ENCODE measurements at regions not wholly inside any gene's neighbourhood (a gene's known extent, or its start where the extent isn't known, plus 50 kb on each side); places are given as distances from the start of the nearest gene placed in this dataset.
"Not testable (repeated sequence)": the region's sequence is repeated elsewhere in the genome, so short reads cannot be mapped to it uniquely, and the experiment has no call there.

DNA sequence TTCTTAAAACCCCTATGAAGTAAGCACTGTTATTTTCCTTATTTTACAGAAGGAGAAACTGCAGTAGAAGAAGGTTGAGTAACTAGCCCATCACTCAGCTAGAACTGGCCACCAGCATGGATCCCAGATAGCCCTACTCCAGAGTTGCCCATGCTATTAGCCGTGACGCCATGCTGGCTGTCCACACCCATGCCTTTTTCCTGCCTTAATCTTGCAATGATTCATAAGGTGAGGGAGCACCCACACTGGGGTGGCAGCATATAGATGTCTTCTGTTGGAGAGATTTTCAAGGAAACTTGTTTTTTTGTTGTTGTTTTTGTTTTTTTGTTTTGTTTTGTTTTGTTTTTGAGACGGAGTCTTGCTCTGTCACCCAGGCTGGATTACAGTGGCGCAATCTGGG is 204.1 kb upstream of the HAAO start:
- TF ChIP-seq, protein P1, sequence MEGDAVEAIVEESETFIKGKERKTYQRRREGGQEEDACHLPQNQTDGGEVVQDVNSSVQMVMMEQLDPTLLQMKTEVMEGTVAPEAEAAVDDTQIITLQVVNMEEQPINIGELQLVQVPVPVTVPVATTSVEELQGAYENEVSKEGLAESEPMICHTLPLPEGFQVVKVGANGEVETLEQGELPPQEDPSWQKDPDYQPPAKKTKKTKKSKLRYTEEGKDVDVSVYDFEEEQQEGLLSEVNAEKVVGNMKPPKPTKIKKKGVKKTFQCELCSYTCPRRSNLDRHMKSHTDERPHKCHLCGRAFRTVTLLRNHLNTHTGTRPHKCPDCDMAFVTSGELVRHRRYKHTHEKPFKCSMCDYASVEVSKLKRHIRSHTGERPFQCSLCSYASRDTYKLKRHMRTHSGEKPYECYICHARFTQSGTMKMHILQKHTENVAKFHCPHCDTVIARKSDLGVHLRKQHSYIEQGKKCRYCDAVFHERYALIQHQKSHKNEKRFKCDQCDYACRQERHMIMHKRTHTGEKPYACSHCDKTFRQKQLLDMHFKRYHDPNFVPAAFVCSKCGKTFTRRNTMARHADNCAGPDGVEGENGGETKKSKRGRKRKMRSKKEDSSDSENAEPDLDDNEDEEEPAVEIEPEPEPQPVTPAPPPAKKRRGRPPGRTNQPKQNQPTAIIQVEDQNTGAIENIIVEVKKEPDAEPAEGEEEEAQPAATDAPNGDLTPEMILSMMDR (conservative IDR thresholded peaks at IDR 0.05) = no peak
- H3K27ac ChIP-seq = no peak overlapping the region

DNA sequence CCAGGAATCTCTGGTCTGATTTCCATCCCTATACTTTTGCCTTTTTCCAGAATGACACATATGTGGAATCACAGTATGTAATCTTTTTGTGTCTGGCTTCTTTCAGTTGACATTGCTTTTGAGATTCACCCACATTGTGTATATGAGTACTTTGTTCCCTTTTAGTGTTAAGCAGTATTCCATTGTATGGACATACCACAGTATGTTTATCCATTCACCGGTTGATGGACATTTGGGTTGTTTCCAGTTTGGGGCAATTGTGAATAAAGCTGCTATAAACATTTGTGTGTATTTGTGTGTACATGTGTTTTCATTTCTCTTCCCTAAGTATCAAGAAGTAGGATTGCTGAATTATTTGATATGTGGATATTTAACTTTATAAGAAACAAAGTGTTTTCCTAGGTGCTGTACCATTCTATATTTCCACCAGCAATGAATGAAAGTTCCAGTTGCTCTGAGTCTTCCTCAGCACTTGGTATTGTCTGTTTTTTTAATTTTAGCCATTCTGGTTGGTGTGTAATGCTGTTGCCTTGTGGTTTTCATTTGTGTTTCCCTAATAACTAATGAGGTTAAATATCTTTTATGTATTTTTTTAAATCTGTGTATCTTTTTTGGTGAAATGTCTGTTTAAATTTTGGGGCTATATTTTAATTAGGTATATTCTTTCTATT is 203.5 kb upstream of the HAAO start:
- no peak overlapping the region for H3K27ac ChIP-seq
- TF ChIP-seq, protein P1 (conservative IDR thresholded peaks at IDR 0.05) = no peak

DNA sequence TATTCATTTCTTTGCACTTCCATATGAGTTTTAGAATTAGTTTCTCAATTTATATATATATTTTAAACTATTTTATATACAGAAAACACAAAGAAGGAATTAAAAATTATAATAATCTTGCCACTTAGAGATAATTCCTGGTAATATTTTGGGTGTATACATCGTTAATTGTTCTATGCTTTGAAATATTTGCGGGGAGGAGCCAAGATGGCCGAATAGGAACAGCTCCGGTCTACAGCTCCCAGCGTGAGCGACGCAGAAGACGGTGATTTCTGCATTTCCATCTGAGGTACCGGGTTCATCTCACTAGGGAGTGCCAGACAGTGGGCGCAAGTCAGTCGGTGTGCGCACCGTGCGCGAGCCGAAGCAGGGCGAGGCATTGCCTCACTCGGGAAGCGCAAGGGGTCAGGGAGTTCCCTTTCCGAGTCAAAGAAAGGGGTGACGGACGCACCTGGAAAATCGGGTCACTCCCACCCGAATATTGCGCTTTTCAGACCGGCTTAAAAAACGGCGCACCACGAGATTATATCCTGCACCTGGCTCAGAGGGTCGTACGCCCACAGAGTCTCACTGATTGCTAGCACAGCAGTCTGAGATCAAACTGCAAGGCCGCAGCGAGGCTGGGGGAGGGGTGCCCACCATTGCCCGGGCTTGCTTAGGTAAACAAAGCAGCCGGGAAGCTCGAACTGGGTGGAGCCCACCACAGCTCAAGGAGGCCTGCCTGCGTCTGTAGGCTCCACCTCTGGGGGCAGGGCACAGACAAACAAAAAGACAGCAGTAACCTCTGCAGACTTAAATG is 197.1 kb upstream of the HAAO start:
- not testable (repeated sequence) for H3K27ac ChIP-seq

DNA sequence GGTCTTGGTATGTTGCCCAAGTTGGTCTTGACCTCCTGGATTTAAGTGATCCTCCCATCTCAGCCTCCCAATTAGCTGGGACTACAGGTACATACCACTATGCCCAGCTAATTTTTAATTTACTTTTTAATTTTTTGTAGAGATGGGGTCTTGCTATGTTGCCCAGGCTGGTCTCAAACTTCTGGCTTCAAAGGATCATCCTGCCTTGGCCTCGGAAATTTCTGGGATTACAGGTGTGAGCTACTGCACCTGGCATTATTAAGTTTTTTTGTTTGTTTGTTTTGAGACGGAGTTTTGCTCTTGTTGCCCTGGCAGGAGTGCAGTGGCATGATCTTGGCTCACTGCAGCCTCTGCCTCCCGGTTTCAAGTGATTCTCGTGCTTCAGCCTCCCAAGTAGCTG is 195.7 kb upstream of the HAAO start:
- H3K27ac ChIP-seq = not testable (repeated sequence)

DNA sequence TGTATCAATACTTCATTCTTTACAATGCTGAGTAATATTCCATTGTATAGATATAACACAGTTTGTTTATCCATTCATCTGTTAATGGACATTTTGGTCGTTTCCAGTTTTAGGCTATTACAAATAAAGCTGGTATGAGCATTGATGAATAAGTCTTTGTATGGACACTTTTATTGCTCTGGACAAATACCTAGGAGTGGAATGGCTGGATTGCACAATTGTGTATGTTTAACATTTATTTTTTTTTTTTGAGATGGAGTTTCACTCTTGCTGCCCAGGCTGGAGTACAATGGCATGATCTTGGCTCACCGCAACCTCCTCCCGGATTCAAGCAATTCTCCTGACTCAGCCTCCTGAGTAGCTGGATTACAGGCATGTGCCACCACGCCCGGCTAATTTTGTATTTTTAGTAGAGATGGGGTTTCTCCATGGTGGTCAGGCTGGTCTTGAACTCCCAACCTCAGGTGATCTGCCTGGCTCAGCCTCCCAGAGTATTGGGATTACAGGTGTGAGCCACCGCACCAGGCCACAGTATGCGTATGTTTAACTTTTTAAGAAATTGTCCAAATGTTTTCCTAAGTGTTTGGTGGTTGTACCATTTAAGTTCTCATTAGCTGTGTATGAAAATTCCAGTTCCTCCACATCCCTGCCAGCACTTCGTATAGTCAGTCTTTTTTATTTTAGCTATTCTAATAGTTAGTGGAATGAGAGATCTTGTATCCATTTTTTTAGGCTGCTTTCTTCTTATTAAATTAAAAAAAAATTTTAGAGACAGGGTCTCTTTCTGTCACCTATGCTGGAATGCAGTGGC is 194.9 kb upstream of the HAAO start:
- TF ChIP-seq, protein P1 (conservative IDR thresholded peaks at IDR 0.05) = no peak
- no peak overlapping the region for H3K27ac ChIP-seq

DNA sequence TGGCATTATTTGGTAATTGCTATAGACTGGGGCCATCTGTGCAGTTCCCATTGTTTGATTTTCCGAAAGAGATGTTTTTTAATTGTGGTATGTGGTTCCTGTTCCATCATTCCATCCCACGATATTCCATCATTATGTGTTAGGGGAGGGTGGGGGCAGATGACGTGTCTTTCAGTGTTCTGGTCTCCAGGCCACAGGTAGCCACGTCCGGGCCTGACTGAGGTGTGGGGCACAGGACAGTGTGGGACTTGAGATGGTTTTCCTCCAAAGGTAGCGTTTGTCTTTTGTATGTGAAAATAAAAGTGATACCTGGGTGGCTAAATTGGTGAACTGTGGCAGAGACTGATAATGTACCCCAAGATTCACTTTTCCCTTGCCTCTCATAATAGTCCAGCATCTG is 192.2 kb upstream of the HAAO start:
- H3K27ac ChIP-seq = no peak overlapping the region
- TF ChIP-seq, protein P1 (conservative IDR thresholded peaks at IDR 0.05) = no peak

DNA sequence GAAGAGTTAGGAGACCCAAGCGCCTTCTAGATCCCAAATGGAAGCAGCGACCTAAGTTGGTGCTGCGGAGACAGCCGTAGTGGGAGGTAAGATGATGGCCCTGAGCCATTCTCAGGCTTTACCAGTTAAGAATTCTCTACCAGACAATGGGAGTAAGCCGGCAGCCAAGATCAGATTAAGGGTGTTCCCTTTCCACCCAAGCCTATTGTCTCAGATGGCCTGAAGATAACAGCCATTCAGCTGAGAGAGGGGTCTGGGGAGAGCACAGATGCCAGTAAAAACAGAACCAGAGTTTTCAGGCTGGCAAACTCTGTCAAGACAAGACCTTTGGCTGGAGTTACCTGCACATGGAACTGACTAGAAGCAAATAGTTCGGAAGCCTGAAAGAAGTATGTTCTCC is 191.7 kb upstream of the HAAO start:
- TF ChIP-seq, protein P1 (conservative IDR thresholded peaks at IDR 0.05) = no peak
- H3K27ac ChIP-seq = no peak overlapping the region

DNA sequence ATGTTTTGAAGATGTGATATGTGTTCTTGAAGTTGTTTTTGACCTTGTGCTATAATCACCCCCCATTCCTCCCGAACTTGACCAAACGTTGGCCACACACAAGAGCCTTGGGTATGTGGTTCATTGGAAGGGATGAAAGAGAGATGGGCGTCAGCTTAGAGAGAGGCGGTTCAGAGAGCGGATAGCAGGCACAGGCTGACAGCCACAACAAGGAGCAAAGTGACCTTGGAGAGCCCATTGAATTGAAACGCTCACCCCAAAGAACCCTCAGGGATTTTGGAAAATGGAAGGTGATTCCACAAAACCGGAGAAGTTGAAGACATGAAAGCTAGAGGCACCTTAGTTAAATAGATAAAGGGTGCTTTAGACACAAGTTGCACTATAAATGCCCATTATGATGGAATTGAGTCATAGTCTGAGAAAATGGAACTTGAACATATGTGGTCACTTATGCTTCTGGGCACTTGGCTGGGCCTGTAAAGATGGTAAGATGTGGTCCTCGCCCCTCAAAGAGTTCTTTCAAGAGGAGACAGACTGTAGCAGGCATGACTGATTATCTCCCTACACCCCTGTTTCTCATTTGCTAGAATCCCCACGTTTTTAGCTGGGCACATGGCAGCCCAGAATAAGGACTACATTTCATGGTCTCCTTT is 188.5 kb upstream of the HAAO start:
- no peak overlapping the region for H3K27ac ChIP-seq
- TF ChIP-seq, protein P1 (conservative IDR thresholded peaks at IDR 0.05) = no peak

Data from VCaP (cell line).